ENCODE measurements at regions not wholly inside any gene's neighbourhood (a gene's known extent, or its start where the extent isn't known, plus 50 kb on each side); places are given as distances from the start of the nearest gene placed in this dataset.

DNA sequence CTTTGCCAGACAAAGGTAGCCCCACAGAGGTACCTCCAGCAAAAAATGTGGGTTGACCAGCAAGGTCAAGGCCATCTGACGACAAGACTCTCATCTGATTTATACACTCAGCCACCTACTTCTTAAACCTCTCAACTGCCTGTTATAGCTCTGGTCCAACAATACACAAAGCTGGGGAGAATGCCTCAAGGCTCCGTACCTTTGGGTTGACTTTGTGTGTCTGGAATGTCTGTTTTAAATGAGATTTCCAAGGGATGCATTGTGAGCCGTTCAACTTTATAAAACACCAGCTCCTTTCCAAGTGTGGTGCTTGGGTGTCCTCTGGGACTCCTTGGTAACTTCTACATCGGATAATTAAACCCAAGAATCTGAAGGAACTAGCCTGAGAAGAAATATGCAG lies 167.0 kb upstream of the RPL34 start:
- TF ChIP-seq POLR2AphosphoS5 (IDR thresholded peaks at IDR 0.05): no peak
- no peak for TF ChIP-seq CTCF (IDR thresholded peaks at IDR 0.05)
